DMS153 treated with DMSO at 0.1 percent for 48 hours (cell line): ENCODE measurements at regions not wholly inside any gene's neighbourhood (a gene's known extent, or its start where the extent isn't known, plus 50 kb on each side); places are given as distances from the start of the nearest gene placed in this dataset.

Source experiments
- DNase-seq: peaks from one replicate; lab custom pipeline; 2025; ENCODE audit not compliant: unreplicated experiment; lab: John Stamatoyannopoulos, UW

GRCh38 chr5:130279386-130279785 is 375.1 kb downstream of the CHSY3 start:
- no peak for DNase-seq

DNA sequence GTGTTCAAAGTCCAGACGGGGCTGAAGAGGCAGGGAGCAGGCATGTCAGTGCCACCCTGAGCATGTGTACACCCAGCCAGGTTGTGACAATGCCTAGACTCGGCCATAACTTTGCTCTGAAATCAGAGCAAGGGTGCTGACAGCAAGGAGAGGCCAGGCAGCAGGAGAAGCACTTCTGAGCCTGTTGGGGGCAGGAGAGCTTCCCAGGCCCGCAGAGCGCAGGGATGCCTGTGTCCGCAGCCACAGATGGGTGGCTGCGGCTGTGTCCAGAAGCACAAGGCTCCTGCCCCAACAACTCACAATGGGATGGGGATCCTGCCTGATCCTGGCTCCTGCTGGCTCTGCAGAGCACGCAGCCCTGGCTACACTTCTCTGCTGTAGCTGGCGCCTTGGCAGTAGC is 373.9 kb downstream of the CHSY3 start:
- DNase-seq: no peak

DNA sequence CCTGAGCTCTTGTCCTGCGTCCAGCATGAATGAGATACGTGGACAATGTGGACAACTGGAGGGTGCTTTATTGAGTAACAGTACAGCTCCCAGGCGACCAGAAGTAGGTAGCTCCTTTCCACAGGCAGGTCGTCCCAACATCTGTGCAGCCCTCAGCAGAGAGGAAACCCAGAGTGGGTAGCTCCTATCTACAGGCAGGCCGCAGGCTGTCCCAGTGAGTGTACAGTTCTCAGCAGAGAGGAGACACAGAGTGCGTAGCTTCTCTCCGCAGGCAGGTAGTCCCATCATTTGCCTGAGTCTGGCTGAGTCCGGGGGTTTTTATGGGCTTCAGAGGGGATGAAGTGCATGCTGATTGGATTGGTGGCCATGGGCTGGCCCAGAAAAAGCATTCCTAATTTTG is 373.3 kb downstream of the CHSY3 start:
- DNase-seq: no peak

DNA sequence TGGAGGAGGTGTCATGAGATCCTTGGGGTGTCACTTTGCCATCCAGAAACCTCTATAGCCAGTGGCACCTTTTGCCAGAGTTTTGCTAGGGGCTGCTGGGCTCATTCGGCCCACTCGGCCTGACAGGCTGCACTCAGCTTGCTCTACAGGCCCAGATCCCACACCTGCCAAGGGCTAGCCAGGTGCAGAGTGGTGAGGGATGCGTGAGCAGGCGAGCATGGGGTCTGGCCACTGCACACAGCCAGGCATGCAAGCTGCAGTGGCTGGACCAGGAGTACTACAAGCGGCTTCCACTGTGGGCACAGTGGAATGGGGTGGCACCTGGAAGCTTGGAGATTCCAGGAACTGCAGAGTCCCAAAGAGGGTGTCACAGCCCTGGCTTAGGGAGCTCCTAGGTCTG is 372.7 kb downstream of the CHSY3 start:
- DNase-seq: no peak

- DNase-seq: no peak
These were observed 368.6 kb downstream of the CHSY3 start for GRCh38 chr5:130272837-130273236.

DNA sequence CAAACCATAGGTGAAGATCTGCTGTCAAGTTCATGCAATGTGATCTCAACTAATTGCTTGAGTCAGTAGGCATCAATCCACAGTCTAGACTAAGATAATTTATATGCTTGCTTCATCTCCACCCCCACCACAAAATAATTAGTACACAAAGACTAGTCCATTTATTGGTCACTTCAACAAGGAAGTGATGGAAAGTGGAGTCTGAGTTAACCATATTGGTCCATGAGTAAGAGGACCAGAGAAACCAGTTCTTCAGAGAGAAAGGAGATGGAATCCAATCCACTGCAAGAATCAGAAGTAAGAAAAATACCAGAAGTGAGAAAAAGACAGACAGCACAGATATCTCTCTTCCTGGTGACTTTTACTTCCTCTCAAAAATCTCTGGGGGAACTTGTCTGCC is 366.5 kb downstream of the CHSY3 start:
- DNase-seq: no peak

GRCh38 chr5:130268489-130268888 is 364.2 kb downstream of the CHSY3 start:
- DNase-seq: no peak

GRCh38 chr5:130267926-130268325 is 363.7 kb downstream of the CHSY3 start:
- no peak for DNase-seq

- no peak for DNase-seq
These were observed 356.2 kb downstream of the CHSY3 start for GRCh38 chr5:130260481-130260880.

DNA sequence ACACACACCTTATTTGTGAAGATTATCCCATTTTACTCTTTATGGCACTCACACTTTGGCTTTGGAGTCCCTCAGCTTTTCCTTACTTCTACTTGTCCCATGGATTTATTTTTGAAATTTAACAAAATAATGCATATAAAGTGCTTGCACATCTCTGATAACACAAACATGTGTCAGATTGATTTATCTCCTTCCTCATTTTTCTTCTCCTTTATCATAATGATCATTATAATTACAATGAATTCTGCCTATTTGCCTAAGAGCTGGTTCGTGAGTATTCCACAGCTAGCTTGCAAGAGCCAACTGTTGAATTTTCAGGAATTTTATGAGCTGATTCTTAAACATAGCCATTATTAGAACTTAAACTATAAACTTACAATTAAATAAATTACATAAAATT is 347.7 kb downstream of the CHSY3 start:
- DNase-seq: no peak

- no peak for DNase-seq
These were observed 339.4 kb downstream of the CHSY3 start for GRCh38 chr5:130243641-130244040.

- DNase-seq: no peak
These were observed 333.5 kb downstream of the CHSY3 start for GRCh38 chr5:130237721-130238120.
